Stomach (tissue), 4 donors: ENCODE measurements at regions not wholly inside any gene's neighbourhood (a gene's known extent, or its start where the extent isn't known, plus 50 kb on each side); places are given as distances from the start of the nearest gene placed in this dataset.

Experiments
- EP300 ChIP-seq: sonication (generic); formaldehyde crosslinking; IDR thresholded peaks from one replicate; pipeline ENCODE4 v1.6.1; 2017; ENCODE audit warnings: antibody characterized with exemption
- POLR2A ChIP-seq, 4 donors: fragments of 450-650 bp; IDR thresholded peaks; one replicate each; pipeline ENCODE4 v1.6.1; 2016; ENCODE audit warnings: antibody characterized with exemption in 4 of 4, control low read depth in 2 of 4, mild to moderate bottlenecking in 1 of 4, moderate library complexity in 1 of 4
- TF ChIP-seq, protein P1 (sequence below), 7 experiments: fragments of 450-650 bp in 4 of 7; fragments of 200-600 bp in 3 of 7; sonication (generic) in 3 of 7; IDR thresholded peaks; one replicate each; pipeline ENCODE4 v1.5.1; 2016 to 2019; ENCODE audit warnings: antibody characterized with exemption in 7 of 7, control low read depth in 2 of 7, mild to moderate bottlenecking in 1 of 7

DNA sequence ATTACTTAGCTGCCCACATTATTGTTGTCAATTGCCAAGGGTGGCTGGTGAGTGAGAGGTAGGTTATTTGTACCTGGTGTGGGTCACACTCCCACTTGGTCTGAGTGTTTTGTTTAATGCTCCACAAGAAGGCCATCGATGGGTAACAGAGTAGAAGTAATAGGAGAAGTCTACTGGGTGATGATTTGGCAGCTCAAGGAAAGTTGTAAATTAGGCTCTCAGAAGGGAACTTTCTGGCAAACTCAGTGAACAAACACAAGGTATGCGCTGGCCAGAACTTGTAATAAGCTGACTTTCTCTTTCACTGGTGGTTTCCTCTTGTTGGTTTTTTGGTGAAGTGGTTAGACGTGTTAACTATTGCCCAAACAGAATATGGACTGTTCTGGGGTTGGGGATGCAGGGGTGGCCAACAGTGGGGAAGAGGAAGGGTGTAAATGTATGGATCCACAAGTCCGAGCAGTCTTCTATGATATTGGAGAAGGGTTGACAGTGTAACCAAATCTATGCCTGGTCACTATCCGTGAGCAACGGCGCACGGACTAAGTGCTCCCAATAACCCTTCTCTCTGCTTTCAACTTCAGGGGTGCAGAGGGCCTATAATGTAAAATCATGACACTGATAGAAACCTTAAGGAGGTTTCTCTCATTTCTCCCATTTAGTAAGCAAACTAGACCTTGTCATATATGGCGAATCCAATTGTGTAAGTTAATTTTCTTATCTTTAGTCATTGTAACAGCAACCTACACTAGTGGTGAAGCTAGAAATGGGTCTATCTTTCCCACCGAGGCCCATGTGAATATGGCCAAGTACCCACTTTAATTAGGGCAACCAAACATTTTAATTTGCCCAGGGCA, 212.8 kb downstream of the PTEN start:
- TF ChIP-seq POLR2A (IDR thresholded peaks at IDR 0.05) (no peak), EP300 (no peak)
- TF ChIP-seq, protein P1, sequence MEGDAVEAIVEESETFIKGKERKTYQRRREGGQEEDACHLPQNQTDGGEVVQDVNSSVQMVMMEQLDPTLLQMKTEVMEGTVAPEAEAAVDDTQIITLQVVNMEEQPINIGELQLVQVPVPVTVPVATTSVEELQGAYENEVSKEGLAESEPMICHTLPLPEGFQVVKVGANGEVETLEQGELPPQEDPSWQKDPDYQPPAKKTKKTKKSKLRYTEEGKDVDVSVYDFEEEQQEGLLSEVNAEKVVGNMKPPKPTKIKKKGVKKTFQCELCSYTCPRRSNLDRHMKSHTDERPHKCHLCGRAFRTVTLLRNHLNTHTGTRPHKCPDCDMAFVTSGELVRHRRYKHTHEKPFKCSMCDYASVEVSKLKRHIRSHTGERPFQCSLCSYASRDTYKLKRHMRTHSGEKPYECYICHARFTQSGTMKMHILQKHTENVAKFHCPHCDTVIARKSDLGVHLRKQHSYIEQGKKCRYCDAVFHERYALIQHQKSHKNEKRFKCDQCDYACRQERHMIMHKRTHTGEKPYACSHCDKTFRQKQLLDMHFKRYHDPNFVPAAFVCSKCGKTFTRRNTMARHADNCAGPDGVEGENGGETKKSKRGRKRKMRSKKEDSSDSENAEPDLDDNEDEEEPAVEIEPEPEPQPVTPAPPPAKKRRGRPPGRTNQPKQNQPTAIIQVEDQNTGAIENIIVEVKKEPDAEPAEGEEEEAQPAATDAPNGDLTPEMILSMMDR (IDR thresholded peaks at IDR 0.05): no peak
